ENCODE measurements at regions not wholly inside any gene's neighbourhood (a gene's known extent, or its start where the extent isn't known, plus 50 kb on each side); places are given as distances from the start of the nearest gene placed in this dataset.

- Histone ChIP-seq H3K4me1 (no peaks in the 10 kb centered on the region), H3K27me3 (no peaks in the 10 kb centered on the region), H3K36me3 (no peaks in the 10 kb centered on the region), H3K9me3 (no peaks in the 10 kb centered on the region), H3K4me3 (no peak overlapping the region), H3K27ac (no peak overlapping the region)
- DNase-seq (ENCODE audit: low spot score in 2 of 2): no peak
- TF ChIP-seq CTCF (IDR thresholded peaks at IDR 0.05): no peak
- TF ChIP-seq POLR2AphosphoS5 (IDR thresholded peaks at IDR 0.05): no peak
- no peak for TF ChIP-seq POLR2A (IDR thresholded peaks at IDR 0.05)
- intact Hi-C loops (cut with DNase I; ENCODE audit: low total_unique reads): no loop called here
Measured at GRCh38 chr3:152971880-152972279, 136.9 kb downstream of the P2RY1 start.

GRCh38 chr3:152973575-152973974, 138.6 kb downstream of the P2RY1 start:
- Histone ChIP-seq H3K9me3 (no peaks in the 10 kb centered on the region), H3K36me3 (no peaks in the 10 kb centered on the region), H3K27me3 (no peaks in the 10 kb centered on the region), H3K4me3 (no peak overlapping the region), H3K4me1 (no peaks in the 10 kb centered on the region), H3K27ac (no peak overlapping the region)
- intact Hi-C loops (cut with DNase I; ENCODE audit: low total_unique reads): no loop called here
- DNase-seq (ENCODE audit: low spot score in 2 of 2): no peak
- no peak for TF ChIP-seq POLR2AphosphoS5 (IDR thresholded peaks at IDR 0.05)
- no peak for TF ChIP-seq CTCF (IDR thresholded peaks at IDR 0.05)
- no peak for TF ChIP-seq POLR2A (IDR thresholded peaks at IDR 0.05)

GRCh38 chr3:152976239-152976638, 141.3 kb downstream of the P2RY1 start:
- Histone ChIP-seq H3K36me3 (no peaks in the 10 kb centered on the region), H3K27me3 (no peaks in the 10 kb centered on the region), H3K4me1 (no peaks in the 10 kb centered on the region), H3K27ac (no peak overlapping the region), H3K4me3 (no peak overlapping the region), H3K9me3 (no peaks in the 10 kb centered on the region)
- no peak for DNase-seq (ENCODE audit: low spot score in 2 of 2)
- TF ChIP-seq POLR2AphosphoS5 (IDR thresholded peaks at IDR 0.05): no peak
- no peak for TF ChIP-seq POLR2A (IDR thresholded peaks at IDR 0.05)
- no peak for TF ChIP-seq CTCF (IDR thresholded peaks at IDR 0.05)
- intact Hi-C loops (cut with DNase I; ENCODE audit: low total_unique reads): no loop called here

- intact Hi-C loops (cut with DNase I; ENCODE audit: low total_unique reads): no loop called here
- TF ChIP-seq CTCF (IDR thresholded peaks at IDR 0.05): no peak
- TF ChIP-seq POLR2A (IDR thresholded peaks at IDR 0.05): no peak
- no peak for TF ChIP-seq POLR2AphosphoS5 (IDR thresholded peaks at IDR 0.05)
- Histone ChIP-seq H3K36me3 (no peaks in the 10 kb centered on the region), H3K4me3 (no peak overlapping the region), H3K27me3 (no peaks in the 10 kb centered on the region), H3K9me3 (no peaks in the 10 kb centered on the region), H3K4me1 (no peaks in the 10 kb centered on the region), H3K27ac (no peak overlapping the region)
- no peak for DNase-seq (ENCODE audit: low spot score in 2 of 2)
Measured at GRCh38 chr3:152977366-152977765, 142.4 kb downstream of the P2RY1 start.

- Histone ChIP-seq H3K4me3 (no peak overlapping the region), H3K27ac (no peak overlapping the region), H3K4me1 (no peaks in the 10 kb centered on the region), H3K27me3 (no peaks in the 10 kb centered on the region), H3K9me3 (no peaks in the 10 kb centered on the region), H3K36me3 (no peaks in the 10 kb centered on the region)
- no peak for DNase-seq (ENCODE audit: low spot score in 2 of 2)
- intact Hi-C loops (cut with DNase I; ENCODE audit: low total_unique reads): no loop called here
- TF ChIP-seq POLR2AphosphoS5 (IDR thresholded peaks at IDR 0.05): no peak
- no peak for TF ChIP-seq POLR2A (IDR thresholded peaks at IDR 0.05)
- no peak for TF ChIP-seq CTCF (IDR thresholded peaks at IDR 0.05)
Measured at GRCh38 chr3:152978152-152978551, 143.2 kb downstream of the P2RY1 start.
